ENCODE measurements at regions not wholly inside any gene's neighbourhood (a gene's known extent, or its start where the extent isn't known, plus 50 kb on each side); places are given as distances from the start of the nearest gene placed in this dataset.

DNA sequence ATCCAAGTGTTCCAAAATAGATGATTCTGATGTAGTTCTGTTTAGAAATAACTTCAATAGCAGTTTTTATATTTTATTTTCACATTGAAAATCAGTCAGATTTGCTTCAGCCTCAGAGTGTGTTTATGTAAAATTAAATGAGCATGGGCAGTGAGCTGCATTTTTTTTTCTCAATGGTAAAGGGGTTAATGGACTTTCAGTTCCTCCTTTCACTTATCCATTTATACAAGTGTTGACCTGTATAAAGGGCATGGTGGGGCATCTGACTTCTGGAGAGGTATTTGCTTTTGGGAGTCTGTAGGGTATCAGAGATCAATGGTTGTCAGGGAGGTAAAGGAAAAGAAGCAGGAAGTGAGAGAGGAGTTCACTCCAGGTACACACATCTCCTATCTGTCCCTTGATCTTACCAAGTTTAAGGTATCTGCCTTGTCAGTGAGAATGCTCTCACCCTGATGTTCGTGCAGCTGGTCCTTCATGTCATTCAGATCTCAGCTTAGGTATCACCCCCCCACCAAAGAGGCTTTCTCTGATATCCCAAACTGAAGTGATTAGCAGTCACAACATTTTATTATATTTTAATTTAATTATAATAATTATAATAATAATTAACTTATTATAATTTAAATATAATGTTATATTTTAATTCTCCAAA, 181.6 kb upstream of the LMNTD1 start:
- TF ChIP-seq, protein P1, sequence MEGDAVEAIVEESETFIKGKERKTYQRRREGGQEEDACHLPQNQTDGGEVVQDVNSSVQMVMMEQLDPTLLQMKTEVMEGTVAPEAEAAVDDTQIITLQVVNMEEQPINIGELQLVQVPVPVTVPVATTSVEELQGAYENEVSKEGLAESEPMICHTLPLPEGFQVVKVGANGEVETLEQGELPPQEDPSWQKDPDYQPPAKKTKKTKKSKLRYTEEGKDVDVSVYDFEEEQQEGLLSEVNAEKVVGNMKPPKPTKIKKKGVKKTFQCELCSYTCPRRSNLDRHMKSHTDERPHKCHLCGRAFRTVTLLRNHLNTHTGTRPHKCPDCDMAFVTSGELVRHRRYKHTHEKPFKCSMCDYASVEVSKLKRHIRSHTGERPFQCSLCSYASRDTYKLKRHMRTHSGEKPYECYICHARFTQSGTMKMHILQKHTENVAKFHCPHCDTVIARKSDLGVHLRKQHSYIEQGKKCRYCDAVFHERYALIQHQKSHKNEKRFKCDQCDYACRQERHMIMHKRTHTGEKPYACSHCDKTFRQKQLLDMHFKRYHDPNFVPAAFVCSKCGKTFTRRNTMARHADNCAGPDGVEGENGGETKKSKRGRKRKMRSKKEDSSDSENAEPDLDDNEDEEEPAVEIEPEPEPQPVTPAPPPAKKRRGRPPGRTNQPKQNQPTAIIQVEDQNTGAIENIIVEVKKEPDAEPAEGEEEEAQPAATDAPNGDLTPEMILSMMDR (IDR thresholded peaks at IDR 0.05; ENCODE audit: low read depth, low read length), result no peak
- H3K4me3 ChIP-seq (ENCODE audit: low read depth, low read length), result no peak overlapping the region

DNA sequence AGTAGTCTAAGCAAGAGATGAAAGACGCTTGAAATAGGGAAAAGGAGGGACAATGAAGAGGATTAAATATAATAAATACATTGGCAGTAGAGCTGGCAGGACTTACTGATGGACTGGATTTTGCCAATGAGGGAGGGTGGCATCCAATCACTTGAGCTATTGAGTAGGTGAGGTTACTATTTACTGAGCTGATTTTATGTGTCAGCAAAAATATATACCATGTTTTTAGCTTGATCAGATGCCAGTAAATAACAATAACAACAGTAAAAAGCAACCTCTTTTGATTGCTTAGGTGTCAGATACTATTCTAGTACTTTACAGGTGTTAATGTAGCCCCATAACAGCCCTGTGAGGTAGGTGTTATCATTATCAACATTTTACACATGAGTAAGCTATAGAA, 187.5 kb upstream of the LMNTD1 start:
- no peak overlapping the region for H3K4me3 ChIP-seq (ENCODE audit: low read depth, low read length)
- TF ChIP-seq, protein P1 (IDR thresholded peaks at IDR 0.05; ENCODE audit: low read depth, low read length), result no peak

DNA sequence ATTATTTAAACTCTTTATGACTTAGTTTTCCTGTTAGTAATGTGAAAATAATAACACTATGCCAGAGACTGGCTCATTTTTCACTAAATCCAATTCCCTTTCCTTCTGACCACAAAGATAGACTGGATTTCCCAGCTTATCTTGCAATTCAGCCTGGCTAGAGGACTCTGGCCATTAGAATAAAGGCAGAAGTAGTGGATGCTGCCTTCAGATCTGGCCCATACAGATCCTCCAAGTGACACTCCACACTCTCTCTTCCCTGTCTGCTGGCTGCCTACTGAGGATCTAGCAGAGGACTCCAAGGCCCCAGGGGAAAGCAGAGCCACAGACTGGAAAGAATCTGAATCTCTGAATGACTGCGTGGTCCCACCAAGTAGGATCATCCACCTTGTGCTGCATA, 188.8 kb upstream of the LMNTD1 start:
- H3K4me3 ChIP-seq (ENCODE audit: low read depth, low read length), result no peak overlapping the region
- TF ChIP-seq, protein P1 (IDR thresholded peaks at IDR 0.05; ENCODE audit: low read depth, low read length), result no peak

DNA sequence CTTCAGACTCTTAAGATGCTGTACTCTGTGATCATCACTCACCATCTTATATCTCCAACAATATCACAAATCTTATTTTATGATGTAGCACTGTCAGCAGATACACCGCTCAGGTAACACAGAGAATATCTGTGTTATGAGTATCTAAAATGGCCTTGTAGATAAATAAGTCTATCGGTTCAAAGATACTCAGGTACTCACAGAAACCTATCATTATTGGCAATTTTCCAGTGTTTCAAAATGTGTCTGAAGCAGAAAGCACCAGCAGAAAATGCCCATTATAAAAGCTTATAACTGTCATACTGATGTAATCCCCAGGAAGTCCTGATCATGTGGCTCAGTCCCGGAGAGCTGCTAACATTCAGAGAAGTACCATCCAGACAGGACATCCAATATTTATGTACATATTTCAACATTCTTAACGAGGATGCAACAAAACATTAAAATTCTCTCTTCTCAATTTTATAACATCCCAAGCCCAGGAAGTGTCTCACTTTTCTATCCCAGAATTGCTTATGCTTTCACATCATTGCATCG, 190.7 kb upstream of the LMNTD1 start:
- H3K4me3 ChIP-seq (ENCODE audit: low read depth, low read length), result no peak overlapping the region
- TF ChIP-seq, protein P1 (IDR thresholded peaks at IDR 0.05; ENCODE audit: low read depth, low read length), result no peak

DNA sequence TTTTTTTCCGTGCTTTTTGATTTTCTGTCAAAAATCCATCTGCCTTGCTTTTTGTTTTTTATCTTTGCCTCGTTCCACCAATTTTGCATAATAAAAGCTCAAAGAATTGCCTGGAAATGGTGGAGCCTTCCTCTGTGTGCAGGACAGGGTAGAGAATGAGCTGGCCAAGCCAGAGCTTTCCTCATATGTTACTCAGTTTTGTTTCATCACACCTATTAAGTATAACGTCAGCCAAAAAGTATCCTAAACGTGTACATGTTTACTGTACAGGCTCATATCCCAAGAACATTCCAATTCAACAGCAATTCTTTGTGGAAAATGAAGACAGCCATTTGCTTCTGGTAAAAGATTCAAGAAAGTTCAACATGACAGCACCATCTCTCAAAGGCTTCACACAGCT, 191.2 kb upstream of the LMNTD1 start:
- TF ChIP-seq, protein P1 (IDR thresholded peaks at IDR 0.05; ENCODE audit: low read depth, low read length), result no peak
- no peak overlapping the region for H3K4me3 ChIP-seq (ENCODE audit: low read depth, low read length)

DNA sequence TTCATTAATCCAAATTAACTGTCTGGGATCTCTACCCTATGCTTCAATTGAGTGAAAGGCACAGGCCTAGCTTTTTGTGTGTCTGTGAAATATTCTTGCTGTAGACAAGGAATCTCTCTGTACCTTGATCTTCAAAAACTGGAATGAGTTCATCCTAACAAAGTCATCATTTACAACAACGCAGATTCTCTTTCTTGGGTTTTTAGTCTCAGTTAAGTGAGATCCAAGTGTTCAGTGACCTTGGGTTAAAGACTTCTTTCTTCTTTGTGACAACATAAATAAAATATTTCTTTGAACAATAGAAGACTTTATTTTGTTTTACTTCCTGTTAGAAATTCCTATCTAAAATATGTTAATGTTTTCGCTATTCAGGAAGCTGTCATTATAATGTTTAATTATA, 192.2 kb upstream of the LMNTD1 start:
- no peak overlapping the region for H3K4me3 ChIP-seq (ENCODE audit: low read depth, low read length)
- TF ChIP-seq, protein P1 (IDR thresholded peaks at IDR 0.05; ENCODE audit: low read depth, low read length), result no peak

DNA sequence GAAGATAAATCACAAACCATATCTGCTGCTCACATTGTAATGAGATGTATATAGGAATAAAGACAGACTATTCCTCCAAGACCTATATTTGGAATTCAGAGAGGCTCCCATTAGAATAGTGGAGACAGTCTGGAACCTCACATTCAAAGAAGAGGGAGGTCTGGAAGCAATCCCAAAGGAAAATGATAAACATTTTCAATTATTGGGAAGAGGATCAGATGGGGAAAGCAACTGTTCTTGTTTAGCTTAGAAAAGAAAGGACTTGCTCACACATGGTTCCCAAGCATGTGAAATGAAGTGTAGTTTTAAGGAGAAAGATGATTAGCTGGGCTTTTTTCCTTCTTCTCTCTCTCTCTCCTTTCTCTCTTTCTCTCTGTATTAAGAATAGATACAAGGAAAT, 193.0 kb upstream of the LMNTD1 start:
- TF ChIP-seq, protein P1 (IDR thresholded peaks at IDR 0.05; ENCODE audit: low read depth, low read length), result no peak
- no peak overlapping the region for H3K4me3 ChIP-seq (ENCODE audit: low read depth, low read length)
